Right lobe of liver (tissue), 4 donors: ENCODE measurements at regions not wholly inside any gene's neighbourhood (a gene's known extent, or its start where the extent isn't known, plus 50 kb on each side); places are given as distances from the start of the nearest gene placed in this dataset.

ENCODE experiments used
- POLR2A ChIP-seq: fragments of 450-650 bp; IDR thresholded peaks from one replicate; pipeline ENCODE4 v1.6.1; 2017; ENCODE audit warnings: antibody characterized with exemption, mild to moderate bottlenecking
- TF ChIP-seq, protein P1 (sequence below), 4 donors: fragments of 200-600 bp in 3 of 4; fragments of 450-650 bp in 1 of 4; IDR thresholded peaks; one replicate each; pipeline versions ENCODE4 v1.5.1 to v1.8.0; 2016 to 2022; ENCODE audit warnings: antibody characterized with exemption in 4 of 4, mild to moderate bottlenecking in 2 of 4
- donor health status: DM: no; HTN: no; CAD: no.
- donor health status: DM: no; HTN: no; CAD: no.
- donor health status: DM: no; HTN: yes; CAD: no.

DNA sequence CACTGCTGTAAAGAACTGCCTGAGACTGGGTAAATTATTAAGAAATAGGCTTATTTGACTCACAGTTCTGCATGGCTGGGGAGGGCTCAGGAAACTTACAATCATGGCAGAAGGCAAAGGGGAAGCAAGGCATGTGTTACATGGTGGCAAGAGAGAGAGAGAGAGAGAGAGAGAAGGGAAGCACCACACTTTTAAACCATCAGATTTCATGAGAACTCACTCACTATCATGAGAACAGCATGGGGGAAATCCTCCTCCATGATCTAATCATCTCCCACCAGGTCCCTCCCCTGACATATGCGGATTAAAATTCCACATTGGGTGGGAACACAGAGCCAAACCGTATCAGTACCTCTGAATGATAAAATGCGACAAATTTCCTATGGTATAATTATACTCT, 203.9 kb upstream of the MARCKS start:
- TF ChIP-seq, protein P1, sequence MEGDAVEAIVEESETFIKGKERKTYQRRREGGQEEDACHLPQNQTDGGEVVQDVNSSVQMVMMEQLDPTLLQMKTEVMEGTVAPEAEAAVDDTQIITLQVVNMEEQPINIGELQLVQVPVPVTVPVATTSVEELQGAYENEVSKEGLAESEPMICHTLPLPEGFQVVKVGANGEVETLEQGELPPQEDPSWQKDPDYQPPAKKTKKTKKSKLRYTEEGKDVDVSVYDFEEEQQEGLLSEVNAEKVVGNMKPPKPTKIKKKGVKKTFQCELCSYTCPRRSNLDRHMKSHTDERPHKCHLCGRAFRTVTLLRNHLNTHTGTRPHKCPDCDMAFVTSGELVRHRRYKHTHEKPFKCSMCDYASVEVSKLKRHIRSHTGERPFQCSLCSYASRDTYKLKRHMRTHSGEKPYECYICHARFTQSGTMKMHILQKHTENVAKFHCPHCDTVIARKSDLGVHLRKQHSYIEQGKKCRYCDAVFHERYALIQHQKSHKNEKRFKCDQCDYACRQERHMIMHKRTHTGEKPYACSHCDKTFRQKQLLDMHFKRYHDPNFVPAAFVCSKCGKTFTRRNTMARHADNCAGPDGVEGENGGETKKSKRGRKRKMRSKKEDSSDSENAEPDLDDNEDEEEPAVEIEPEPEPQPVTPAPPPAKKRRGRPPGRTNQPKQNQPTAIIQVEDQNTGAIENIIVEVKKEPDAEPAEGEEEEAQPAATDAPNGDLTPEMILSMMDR (IDR thresholded peaks at IDR 0.05) = no peak
- TF ChIP-seq POLR2A = no peak
